ENCODE measurements at regions not wholly inside any gene's neighbourhood (a gene's known extent, or its start where the extent isn't known, plus 50 kb on each side); places are given as distances from the start of the nearest gene placed in this dataset.
"Not testable (repeated sequence)": the region's sequence is repeated elsewhere in the genome, so short reads cannot be mapped to it uniquely, and the experiment has no call there.

DNA sequence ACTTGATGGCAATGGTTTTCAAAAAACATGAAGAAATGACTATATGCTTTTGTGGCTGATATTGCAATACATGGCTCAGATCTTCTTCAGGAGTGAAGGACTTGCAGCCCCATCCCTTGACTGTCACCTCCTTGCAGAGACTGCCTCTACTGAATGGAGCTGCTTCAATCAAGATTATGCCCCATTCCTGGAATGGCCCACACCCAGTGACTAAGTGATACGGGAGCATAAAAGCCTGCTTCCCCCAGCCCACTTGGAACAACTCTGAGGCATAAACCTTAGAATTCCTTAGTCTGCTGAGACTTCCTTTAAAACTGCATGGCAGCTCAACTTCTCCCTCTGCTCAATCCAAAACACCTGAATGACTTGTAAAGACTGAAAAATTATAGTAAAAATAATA lies 957.1 kb downstream of the SORCS3 start:
- no peak for DNase-seq

DNA sequence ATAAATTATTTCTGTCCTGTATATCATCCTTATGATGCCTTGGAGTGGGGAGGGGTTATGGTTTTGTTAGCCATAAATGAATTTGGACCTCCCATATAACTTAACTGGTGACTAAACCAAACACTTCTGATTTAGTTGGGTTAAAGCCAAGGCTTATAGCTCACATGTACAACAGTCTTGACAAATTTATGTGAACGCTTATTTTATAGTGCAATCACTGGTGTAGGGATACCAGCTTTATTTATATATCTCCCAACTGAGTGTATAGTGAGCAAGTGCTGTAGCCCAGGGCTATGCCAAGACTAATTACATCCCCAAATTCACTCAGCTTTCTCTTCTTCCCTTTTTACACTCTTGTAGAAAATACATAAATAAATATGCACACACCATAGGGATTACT lies 956.2 kb downstream of the SORCS3 start:
- DNase-seq, result no peak

DNA sequence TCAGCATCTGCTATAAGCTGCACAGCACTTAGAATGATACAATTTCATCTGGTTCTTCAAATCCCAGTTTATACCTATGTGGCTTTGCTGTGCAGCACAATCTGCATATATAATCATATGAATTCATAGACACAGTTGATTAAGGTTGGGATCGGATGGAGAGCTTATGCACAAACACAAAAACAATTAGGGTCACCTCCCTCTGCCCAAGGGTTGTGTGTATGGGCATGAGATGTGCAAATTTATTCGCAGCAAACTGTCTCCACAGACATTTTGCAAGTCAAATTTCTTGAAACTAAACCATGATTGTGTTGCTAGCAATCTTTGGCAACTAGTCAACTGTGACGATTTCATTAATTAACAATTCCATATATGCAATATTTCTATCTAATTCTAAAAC lies 955.7 kb downstream of the SORCS3 start:
- DNase-seq, result no peak

DNA sequence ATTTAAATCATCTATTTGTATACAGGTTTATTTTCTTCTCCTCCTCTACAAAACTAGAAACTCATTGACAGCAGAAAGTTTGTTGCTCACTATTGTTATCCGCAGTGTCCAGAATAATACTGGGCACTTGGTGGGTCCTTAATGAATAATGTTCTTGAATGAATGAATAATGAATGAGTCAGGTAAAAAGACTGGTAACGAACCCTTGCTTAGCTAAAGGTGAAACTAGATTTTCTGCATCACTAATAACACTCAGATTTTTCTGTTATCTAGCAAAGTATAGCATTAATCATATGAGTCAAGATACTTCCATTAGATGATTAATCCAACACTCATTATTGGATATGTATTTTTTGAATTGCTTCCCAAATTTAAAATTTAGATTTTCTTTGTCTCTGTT lies 953.2 kb downstream of the SORCS3 start:
- DNase-seq, result no peak

DNA sequence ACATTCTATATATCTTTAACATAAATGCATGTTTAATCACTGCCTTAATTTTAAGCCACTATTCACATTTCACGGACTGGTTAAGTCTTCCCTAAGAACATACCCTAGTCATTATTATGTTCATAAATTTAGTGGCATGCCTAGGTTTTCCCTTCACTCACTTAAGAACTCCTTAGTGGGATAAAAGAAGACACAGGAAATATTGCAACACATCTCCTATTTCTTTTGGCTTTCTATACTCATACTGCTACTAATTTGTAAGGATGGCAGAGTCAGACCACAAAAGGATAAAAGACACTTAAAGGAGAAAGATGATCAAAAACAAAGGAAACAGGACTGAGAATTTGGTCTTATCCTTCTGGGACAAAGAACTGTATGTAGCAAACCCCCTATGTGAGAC lies 951.4 kb downstream of the SORCS3 start:
- no peak for DNase-seq

DNA sequence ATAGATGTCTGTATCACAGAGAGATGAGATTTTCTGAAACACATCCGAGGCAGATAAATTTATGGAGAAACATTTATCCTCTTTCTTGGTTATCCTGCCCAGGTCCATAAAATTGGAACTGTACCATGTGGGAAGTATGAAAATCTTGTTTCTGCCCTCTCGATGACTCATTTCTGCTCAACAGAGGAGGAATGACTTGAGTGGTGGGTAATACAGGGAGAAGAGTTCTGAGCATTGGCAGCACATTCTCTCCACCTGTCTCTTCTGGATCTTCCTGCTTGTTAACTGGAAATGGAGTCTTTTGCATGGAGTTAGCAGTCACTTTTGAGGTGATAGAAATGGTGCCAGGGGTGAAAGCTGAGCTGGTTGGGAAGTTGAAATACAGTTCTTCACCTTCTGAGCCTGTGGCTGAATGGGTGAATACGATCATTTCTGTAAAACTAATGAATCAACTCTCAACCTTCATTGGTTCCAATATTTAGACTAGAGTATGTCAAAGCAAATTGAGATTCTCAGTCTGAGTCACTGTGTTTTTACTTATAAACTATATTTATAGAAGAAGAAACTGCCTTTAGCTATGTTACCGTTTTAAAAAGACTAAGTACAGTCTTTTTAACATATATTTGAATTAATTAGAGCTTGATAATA lies 945.5 kb downstream of the SORCS3 start:
- no peak for DNase-seq

DNA sequence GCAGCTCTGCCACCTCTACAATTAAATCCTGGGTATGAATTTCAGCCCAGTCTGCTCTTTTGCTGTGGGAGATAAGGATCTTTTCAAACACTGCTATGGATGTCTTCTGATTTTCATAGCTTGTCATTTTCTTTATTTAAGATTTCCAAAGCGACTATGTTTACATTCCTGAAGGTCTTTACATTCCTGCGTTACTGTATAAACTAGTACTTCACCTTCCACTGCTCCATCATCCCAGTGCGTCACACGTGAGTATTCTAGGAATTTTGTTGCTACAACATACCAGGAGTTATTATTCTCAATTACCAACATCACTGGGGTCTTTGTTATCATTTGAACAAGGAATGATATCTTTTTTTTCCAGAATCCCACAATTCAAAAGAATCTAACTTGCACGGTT lies 944.7 kb downstream of the SORCS3 start:
- DNase-seq, result no peak

DNA sequence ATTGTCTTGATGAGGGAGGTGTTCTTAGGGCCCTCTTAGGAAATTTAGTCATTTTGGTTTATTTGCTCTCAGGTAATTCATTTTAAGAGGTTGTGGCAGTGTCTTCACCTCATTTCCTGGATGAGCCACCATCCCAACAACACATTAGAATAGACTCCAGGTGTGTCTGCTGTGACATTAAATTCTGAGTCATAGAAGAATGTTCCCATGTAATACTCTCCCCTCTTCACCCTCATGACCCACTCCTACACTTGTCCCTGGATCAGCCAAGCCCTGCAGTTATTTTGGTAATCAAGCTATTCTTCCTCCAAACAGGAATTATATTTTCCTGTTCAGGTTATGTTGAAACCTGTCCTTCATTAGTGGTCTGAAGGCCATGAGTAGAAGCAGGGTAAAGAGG lies 944.1 kb downstream of the SORCS3 start:
- DNase-seq, result no peak

DNA sequence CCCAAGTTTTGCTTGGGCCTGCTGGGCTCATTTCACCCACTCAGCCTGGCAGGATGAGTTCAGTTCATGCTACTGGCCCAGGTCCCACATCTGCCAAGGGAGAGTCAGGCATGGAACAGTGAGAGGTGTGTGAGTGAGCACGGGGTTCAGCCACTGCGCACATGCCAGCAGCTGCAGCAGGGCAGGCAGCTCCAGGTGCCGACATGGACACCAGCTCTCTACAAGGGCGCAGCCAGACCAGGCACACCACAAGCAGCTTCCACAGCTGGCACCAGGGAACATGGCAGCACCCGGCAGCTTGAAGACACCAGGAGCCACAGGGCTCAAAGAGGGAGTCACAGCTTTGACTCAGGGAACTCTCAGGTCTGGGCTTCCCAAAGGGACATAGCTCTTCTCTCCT lies 938.0 kb downstream of the SORCS3 start:
- DNase-seq, result no peak

DNA sequence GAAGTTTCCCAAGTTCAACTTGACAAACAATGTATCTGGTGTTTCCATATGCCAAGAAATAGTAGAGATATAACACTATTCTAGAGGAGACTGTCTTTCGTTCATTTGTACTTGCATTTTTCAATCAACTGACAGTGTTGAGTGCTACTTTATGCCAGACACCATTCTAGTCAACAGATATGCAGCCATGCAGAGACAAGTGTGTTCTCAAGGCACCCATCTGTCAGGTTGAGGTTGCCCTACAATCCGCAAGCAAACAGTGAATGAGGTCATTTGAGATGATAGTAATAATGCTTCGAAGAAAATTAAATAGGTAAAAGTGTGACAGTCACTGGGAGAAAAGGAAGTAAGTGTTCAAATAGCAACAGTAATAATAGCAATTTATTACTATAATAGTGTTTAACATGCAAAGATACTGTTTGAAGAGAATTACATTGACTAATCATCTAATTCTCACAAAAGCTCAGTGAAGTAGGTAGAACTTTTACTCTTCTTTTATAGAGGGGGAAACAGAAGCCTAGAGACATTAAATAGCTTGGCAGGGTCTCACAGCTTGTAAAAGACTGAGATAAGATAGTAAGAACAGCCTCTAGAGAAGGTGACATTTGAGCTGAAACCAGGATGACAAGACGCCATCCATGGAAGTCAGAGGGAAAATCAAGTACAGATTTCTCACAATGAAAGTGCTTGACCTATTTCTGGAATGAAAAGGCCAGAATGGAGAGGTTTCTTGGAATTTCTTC lies 936.9 kb downstream of the SORCS3 start:
- DNase-seq, result no peak

DNA sequence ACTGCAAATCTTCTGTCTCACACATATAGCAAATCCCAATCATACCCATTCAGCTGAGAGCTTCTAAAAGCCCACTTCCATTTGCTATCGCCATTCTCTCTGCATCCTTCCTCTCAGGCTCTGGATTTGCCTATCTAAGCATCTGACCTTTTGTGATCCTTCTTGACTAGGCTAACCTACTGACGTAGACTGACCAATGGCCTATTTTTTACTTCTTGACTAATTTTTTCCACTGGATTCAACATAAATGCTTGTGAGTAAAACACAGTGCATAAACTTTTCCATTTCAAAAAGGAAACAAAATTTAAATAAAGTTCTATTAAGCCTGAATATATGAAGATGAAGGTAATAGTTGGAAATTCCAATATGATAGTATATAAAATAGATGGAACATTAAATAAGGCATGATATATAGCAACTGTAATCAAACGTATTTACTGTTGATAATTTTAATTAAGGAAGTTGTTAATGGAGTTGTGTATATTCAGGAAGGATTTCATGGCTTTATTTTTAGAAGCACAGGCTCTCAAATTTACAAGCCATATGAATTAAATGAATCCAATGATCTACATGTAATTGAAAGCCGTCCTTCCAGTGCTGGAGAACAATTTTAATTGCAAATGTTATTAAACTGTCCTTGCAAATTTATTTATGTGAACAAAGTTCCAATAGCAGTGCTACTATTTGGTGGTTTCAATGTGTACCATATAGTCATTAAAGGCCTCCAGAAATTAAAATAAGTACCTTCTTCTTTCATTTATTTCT lies 918.4 kb downstream of the SORCS3 start:
- no peak for DNase-seq

DNA sequence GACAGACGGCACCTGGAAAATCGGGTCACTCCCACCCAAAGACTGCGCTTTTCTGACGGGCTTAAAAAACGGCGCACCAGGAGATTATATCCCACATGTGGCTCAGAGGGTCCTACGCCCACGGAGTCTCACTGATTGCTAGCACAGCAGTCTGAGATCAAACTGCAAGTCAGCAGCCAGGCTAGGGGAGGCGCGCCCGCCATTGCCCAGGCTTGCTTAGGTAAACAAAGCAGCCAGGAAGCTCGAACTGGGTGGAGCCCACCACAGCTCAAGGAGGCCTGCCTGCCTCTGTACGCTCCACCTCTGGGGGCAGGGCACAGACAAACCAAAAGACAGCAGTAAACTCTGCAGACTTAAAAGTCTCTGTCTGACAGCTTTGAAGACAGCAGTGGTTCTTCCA lies 909.4 kb downstream of the SORCS3 start:
- DNase-seq, result not testable (repeated sequence)

DNA sequence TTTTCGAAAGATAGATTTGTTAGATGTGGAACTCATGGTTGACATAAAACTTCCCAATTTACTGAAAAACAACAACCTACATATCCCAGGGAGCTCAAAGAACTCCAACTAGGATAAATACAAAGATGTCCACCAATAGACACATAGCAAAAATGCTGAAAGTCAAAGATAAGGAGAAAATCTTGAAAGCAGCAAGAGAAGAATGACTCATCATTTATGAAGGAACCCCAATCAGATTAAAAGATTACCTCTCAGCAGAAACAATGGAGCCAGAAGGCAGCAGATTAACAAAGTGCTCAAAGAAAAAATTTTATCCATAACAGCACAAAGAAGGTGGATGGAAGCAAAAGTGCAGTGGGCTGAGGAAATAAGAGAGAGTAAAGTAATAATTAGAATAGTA lies 908.6 kb downstream of the SORCS3 start:
- no peak for DNase-seq

DNA sequence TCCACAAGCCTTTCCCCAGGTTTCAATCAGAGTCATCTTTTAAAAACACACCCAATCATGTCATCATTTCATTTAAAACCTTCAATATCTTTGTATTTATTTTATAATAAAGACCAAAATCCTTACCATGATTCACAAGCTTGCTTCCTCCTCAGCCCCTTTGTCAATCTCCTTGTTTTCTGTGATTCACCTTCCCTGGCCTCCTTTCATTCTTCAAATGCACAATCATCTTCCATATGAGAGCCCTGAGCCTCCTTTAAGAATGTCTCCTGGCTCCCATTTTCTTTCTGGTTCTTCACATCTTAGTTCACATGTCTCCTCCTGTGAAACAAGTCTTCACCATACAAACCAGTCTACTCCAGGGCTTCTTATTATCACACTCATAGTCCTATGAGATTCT lies 904.0 kb downstream of the SORCS3 start:
- no peak for DNase-seq

DNA sequence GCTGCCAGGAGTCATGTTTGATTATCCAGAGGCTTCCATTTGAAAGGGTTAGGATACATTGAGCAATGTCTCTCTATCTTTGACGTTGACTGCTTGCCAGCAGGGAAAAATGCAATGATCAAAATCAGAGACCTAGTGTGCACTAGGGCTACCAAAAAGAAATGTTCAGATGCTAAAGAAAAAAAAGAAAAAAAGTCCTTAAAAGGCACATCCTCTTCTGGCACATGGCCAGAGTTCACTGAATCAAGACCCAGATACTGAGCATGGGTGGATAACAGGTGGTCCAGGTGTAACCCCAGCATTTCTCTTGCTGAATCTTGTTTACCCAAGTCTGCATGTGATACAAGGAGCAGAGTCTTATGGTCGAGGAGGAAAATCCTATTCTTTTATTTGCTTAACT lies 899.3 kb downstream of the SORCS3 start:
- no peak for DNase-seq

DNA sequence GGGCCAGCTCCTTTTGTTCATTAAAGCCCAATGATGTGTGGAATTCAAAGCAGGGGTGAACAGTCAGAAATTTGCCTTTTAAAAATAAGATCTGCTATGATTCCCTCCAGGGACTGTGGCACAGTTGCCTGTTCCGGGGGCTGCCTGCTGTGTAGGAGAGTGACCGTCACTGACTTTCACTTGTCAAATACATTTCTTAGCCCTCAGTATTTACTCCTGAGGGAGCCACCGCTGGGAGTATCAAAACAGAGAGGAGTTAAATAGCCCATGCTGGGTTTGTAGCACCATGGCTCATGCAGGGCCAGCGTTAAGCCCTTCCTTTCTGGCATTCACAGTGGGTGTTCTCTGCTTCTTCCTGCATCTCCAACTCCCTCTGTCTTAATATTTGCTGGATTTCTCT lies 897.8 kb downstream of the SORCS3 start:
- no peak for DNase-seq

DNA sequence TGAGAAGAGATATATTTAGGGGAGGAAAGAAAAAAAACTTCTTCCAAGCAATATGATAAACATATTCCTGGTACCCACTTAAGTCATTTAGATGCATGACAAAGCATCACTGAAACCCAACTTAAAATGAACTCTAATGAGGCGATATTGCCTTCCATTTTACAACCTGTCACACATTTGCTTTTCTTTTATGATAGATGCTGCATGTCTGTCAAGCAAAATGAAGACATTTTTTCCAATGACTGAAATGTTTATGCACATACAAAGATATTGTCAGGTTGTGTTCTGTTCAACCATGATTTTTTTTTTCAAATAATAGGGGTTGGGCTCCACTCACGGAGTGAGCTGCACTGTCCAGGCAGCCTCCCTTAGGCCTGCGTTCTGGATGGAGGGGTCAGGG lies 894.4 kb downstream of the SORCS3 start:
- DNase-seq, result no peak

DNA sequence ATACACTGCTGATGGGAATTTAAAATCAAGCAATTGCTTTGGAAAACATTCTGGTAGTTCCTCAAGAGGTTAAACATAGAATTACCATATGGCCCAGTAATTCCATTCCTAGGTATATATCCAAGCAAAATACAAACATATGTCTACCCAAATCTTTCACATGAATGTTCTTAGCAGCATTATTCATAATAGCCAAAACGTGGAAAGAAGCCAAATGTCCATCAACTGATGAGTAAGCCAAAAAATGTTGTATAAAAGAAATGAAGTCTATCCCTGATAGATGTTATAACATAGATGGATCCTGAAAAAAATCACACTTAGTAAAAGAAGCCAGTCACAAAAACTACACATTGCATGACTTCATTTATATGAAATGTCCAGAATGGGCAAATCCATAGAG lies 893.0 kb downstream of the SORCS3 start:
- DNase-seq, result peak; percentile 75

DNA sequence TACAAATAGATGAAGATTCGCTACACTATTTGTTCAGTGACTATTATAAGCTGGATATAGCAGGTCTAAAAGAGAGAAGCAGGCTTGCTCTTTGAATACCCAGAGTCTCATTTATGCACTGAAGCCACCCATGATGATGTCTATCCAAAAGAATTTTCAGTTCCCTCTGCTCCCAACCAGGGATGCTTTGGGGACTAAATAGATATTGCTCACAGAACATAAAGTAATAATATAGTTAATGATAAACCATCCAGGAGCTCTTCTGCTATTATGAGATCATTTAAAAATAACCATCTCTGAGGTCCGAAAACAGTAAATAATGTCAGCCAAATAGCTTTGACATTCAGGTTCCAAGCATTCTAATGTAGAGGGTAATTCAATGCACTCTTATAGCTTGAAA lies 875.4 kb downstream of the SORCS3 start:
- DNase-seq, result no peak

DNA sequence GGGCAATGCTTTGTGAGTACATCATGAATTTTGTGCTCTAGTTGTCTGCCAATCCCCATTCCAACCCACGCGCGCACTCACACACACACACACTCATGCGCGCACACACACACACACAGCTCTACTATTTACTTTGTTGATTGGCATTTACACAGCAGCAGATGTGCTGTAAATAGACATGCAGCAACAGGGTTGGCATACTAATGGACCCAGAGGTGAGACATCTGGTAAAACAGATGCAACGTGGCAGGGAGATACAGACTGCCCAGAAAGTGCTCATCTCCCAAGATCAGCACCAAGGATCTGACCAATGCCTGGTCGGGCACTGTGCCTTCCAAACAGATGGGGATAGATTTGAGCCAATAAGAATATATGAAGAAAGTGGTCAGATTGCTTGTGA lies 873.0 kb downstream of the SORCS3 start:
- DNase-seq, result peak; percentile 40

DNA sequence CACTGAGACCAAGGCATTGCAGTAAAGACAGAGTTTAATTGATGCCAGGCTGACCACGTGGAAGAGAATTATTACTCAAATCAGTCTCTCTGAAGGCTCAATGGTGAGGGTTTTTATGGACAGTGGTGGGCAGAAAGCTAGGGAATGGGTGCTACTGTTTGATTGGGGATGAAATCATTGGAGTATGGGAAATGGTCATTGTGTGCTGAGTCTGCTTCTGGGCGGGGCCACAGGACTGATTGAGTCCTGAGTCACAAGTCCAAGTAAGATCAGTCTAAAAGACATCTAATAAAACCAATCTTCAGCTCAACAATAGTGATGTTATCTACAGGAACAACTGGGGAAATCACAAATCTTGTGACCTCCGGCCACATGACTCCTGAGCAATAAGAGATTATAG lies 868.4 kb downstream of the SORCS3 start:
- no peak for DNase-seq

DNA sequence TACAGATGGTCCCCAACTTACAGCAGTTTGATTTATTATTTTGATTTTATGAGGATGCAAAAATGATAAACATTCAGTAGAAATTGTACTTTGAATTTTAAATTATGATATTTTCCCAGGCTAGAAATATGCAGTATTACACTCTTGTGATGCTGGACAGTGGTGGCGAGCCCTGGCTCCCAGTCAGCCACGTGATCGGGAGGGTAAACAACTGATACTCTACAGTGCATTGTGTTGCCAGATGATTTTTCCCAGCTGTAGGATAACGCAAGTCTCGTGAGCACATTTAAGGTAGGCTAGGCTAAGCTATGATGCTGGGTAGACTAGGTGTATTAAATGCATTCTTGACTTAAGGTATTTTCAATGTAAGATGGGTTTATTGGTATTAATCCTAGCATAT lies 865.2 kb downstream of the SORCS3 start:
- no peak for DNase-seq

DNA sequence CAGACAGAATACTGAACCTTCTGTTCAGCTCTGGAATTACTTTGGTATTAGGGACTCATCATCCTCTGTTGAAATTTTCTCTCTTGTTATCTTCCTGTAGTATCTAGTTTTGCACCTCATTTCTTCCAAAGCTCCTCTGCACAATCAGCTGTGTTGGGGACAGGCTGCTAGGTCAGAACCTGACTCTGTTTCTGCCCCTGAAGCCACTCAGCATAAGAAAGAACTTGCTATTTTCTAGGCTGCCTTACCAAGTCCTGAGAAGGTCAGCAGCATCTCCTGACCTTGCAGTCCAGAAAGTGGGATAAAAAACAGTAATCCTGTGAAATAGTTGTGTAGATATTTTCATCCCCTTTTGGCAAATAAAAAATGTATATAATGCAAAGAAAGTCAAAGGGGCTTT lies 862.6 kb downstream of the SORCS3 start:
- no peak for DNase-seq

DNA sequence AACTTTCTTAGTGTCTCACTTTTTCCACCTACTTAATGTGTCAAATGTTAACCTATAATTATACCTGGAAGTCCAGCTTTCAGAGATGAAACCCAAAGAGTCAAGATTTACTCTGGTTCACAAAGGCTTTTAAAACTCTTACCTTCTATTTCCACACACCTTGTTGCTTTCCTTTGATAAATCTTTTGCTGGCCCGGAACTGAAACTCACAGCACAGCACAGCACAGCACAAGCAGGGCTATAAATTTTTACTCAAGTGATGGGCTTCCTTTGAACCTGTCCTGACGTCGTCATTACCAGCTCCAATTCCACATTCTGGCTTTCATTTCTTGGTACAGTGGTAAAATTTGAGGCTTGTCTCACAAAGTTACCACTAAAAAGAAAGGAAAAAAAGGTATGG lies 861.0 kb downstream of the SORCS3 start:
- no peak for DNase-seq

All from NCI-H446 treated with DMSO at 0.1 percent for 48 hours (cell line).